ENCODE measurements at regions not wholly inside any gene's neighbourhood (a gene's known extent, or its start where the extent isn't known, plus 50 kb on each side); places are given as distances from the start of the nearest gene placed in this dataset.

- no peaks in the 10 kb centered on the region for H3K27me3 ChIP-seq (ENCODE audit: control insufficient read depth, insufficient read depth, low read length)
- no peaks in the 10 kb centered on the region for H3K36me3 ChIP-seq (ENCODE audit: control insufficient read depth, insufficient read depth, low read length)
- no peaks in the 10 kb centered on the region for H3K4me1 ChIP-seq (ENCODE audit: control insufficient read depth, insufficient read depth, low read length)
- H3K9ac ChIP-seq (ENCODE audit: low read depth, low read length), result no peak overlapping the region
- H3K27ac ChIP-seq (ENCODE audit: low read depth, low read length), result no peak overlapping the region
- H3K9me3 ChIP-seq (ENCODE audit: control insufficient read depth, insufficient read depth, low read length), result 0 out of 2 replicates have a peak, but pooled peaks cover 3% of the 10 kb centered on the region
- no peak overlapping the region for H3K4me3 ChIP-seq (ENCODE audit: low read depth, low read length)
Measured at GRCh38 chr21:35920436-35920835, 139.9 kb downstream of the SETD4 start.

GRCh38 chr21:35915030-35915429, 145.3 kb downstream of the SETD4 start:
- Histone ChIP-seq H3K9me3 (ENCODE audit: control insufficient read depth, insufficient read depth, low read length) (0 out of 2 replicates have a peak, but pooled peaks cover 3% of the 10 kb centered on the region), H3K36me3 (ENCODE audit: control insufficient read depth, insufficient read depth, low read length) (no peaks in the 10 kb centered on the region), H3K27me3 (ENCODE audit: control insufficient read depth, insufficient read depth, low read length) (no peaks in the 10 kb centered on the region), H3K27ac (ENCODE audit: low read depth, low read length) (peak overlapping the region; percentile 2), H3K9ac (ENCODE audit: low read depth, low read length) (no peak overlapping the region), H3K4me3 (ENCODE audit: low read depth, low read length) (no peak overlapping the region), H3K4me1 (ENCODE audit: control insufficient read depth, insufficient read depth, low read length) (peaks cover 10% of the 10 kb centered on the region; the same call in 1 of the 2 replicates)

GRCh38 chr21:35911412-35912191, 148.7 kb downstream of the SETD4 start:
- Histone ChIP-seq H3K27ac (ENCODE audit: low read depth, low read length) (no peak overlapping the region), H3K4me1 (ENCODE audit: control insufficient read depth, insufficient read depth, low read length) (peaks cover 16% of the 10 kb centered on the region; the same call in 1 of the 2 replicates), H3K9ac (ENCODE audit: low read depth, low read length) (no peak overlapping the region), H3K36me3 (ENCODE audit: control insufficient read depth, insufficient read depth, low read length) (no peaks in the 10 kb centered on the region), H3K27me3 (ENCODE audit: control insufficient read depth, insufficient read depth, low read length) (no peaks in the 10 kb centered on the region), H3K4me3 (ENCODE audit: low read depth, low read length) (no peak overlapping the region), H3K9me3 (ENCODE audit: control insufficient read depth, insufficient read depth, low read length) (0 out of 2 replicates have a peak, but pooled peaks cover under 1% of the 10 kb centered on the region)

- no peaks in the 10 kb centered on the region for H3K36me3 ChIP-seq (ENCODE audit: control insufficient read depth, insufficient read depth, low read length)
- no peaks in the 10 kb centered on the region for H3K27me3 ChIP-seq (ENCODE audit: control insufficient read depth, insufficient read depth, low read length)
- no peak overlapping the region for H3K9ac ChIP-seq (ENCODE audit: low read depth, low read length)
- H3K27ac ChIP-seq (ENCODE audit: low read depth, low read length), result no peak overlapping the region
- no peak overlapping the region for H3K4me3 ChIP-seq (ENCODE audit: low read depth, low read length)
- peaks cover 9% of the 10 kb centered on the region; the same call in 1 of the 2 replicates for H3K4me1 ChIP-seq (ENCODE audit: control insufficient read depth, insufficient read depth, low read length)
- H3K9me3 ChIP-seq (ENCODE audit: control insufficient read depth, insufficient read depth, low read length), result no peaks in the 10 kb centered on the region
Measured at GRCh38 chr21:35909456-35910223, 150.7 kb downstream of the SETD4 start.

- Histone ChIP-seq H3K36me3 (ENCODE audit: control insufficient read depth, insufficient read depth, low read length) (no peaks in the 10 kb centered on the region), H3K4me1 (ENCODE audit: control insufficient read depth, insufficient read depth, low read length) (peaks cover 6% of the 10 kb centered on the region; the same call in 1 of the 2 replicates), H3K4me3 (ENCODE audit: low read depth, low read length) (no peak overlapping the region), H3K27ac (ENCODE audit: low read depth, low read length) (no peak overlapping the region), H3K9me3 (ENCODE audit: control insufficient read depth, insufficient read depth, low read length) (no peaks in the 10 kb centered on the region), H3K9ac (ENCODE audit: low read depth, low read length) (no peak overlapping the region), H3K27me3 (ENCODE audit: control insufficient read depth, insufficient read depth, low read length) (no peaks in the 10 kb centered on the region)
Measured at GRCh38 chr21:35908311-35909078, 151.8 kb downstream of the SETD4 start.

- Histone ChIP-seq H3K9me3 (ENCODE audit: control insufficient read depth, insufficient read depth, low read length) (no peaks in the 10 kb centered on the region), H3K4me1 (ENCODE audit: control insufficient read depth, insufficient read depth, low read length) (peaks cover 6% of the 10 kb centered on the region; the same call in 1 of the 2 replicates), H3K27ac (ENCODE audit: low read depth, low read length) (no peak overlapping the region), H3K4me3 (ENCODE audit: low read depth, low read length) (no peak overlapping the region), H3K9ac (ENCODE audit: low read depth, low read length) (no peak overlapping the region), H3K27me3 (ENCODE audit: control insufficient read depth, insufficient read depth, low read length) (no peaks in the 10 kb centered on the region), H3K36me3 (ENCODE audit: control insufficient read depth, insufficient read depth, low read length) (no peaks in the 10 kb centered on the region)
Measured at GRCh38 chr21:35906586-35906985, 153.7 kb downstream of the SETD4 start.

- Histone ChIP-seq H3K27ac (ENCODE audit: low read depth, low read length) (no peak overlapping the region), H3K27me3 (ENCODE audit: control insufficient read depth, insufficient read depth, low read length) (no peaks in the 10 kb centered on the region), H3K36me3 (ENCODE audit: control insufficient read depth, insufficient read depth, low read length) (no peaks in the 10 kb centered on the region), H3K4me1 (ENCODE audit: control insufficient read depth, insufficient read depth, low read length) (peaks cover 6% of the 10 kb centered on the region; the same call in 1 of the 2 replicates), H3K4me3 (ENCODE audit: low read depth, low read length) (no peak overlapping the region), H3K9me3 (ENCODE audit: control insufficient read depth, insufficient read depth, low read length) (no peaks in the 10 kb centered on the region), H3K9ac (ENCODE audit: low read depth, low read length) (no peak overlapping the region)
Measured at GRCh38 chr21:35905963-35906345, 154.4 kb downstream of the SETD4 start.

GRCh38 chr21:35905096-35905962, 155.0 kb downstream of the SETD4 start:
- Histone ChIP-seq H3K4me3 (ENCODE audit: low read depth, low read length) (no peak overlapping the region), H3K27me3 (ENCODE audit: control insufficient read depth, insufficient read depth, low read length) (no peaks in the 10 kb centered on the region), H3K36me3 (ENCODE audit: control insufficient read depth, insufficient read depth, low read length) (no peaks in the 10 kb centered on the region), H3K4me1 (ENCODE audit: control insufficient read depth, insufficient read depth, low read length) (peaks cover 6% of the 10 kb centered on the region; the same call in 1 of the 2 replicates), H3K9ac (ENCODE audit: low read depth, low read length) (no peak overlapping the region), H3K9me3 (ENCODE audit: control insufficient read depth, insufficient read depth, low read length) (no peaks in the 10 kb centered on the region), H3K27ac (ENCODE audit: low read depth, low read length) (no peak overlapping the region)

GRCh38 chr21:35900539-35900938, 159.8 kb downstream of the SETD4 start:
- no peak overlapping the region for H3K4me3 ChIP-seq (ENCODE audit: low read depth, low read length)
- no peak overlapping the region for H3K27ac ChIP-seq (ENCODE audit: low read depth, low read length)
- no peaks in the 10 kb centered on the region for H3K36me3 ChIP-seq (ENCODE audit: control insufficient read depth, insufficient read depth, low read length)

GRCh38 chr21:35896060-35896459, 164.3 kb downstream of the SETD4 start:
- H3K4me3 ChIP-seq (ENCODE audit: low read depth, low read length), result no peak overlapping the region
- H3K36me3 ChIP-seq (ENCODE audit: control insufficient read depth, insufficient read depth, low read length), result no peaks in the 10 kb centered on the region
- H3K27me3 ChIP-seq (ENCODE audit: control insufficient read depth, insufficient read depth, low read length), result no peaks in the 10 kb centered on the region
- H3K9ac ChIP-seq (ENCODE audit: low read depth, low read length), result no peak overlapping the region
- no peak overlapping the region for H3K27ac ChIP-seq (ENCODE audit: low read depth, low read length)
- no peaks in the 10 kb centered on the region for H3K4me1 ChIP-seq (ENCODE audit: control insufficient read depth, insufficient read depth, low read length)
- peaks cover 7% of the 10 kb centered on the region; the same call in 1 of the 2 replicates for H3K9me3 ChIP-seq (ENCODE audit: control insufficient read depth, insufficient read depth, low read length)

More at GRCh38 chr21:35900539-35900938, 159.8 kb downstream of the SETD4 start:
- Histone ChIP-seq H3K4me1 (ENCODE audit: control insufficient read depth, insufficient read depth, low read length) (no peaks in the 10 kb centered on the region), H3K9me3 (ENCODE audit: control insufficient read depth, insufficient read depth, low read length) (peaks cover 7% of the 10 kb centered on the region; the same call in 1 of the 2 replicates), H3K9ac (ENCODE audit: low read depth, low read length) (no peak overlapping the region), H3K27me3 (ENCODE audit: control insufficient read depth, insufficient read depth, low read length) (no peaks in the 10 kb centered on the region)

Data from HUES48 (cell line).